SK-N-SH treated with all-trans-retinoic acid at 6 μM for 48 hours (cell line): ENCODE measurements at regions not wholly inside any gene's neighbourhood (a gene's known extent, or its start where the extent isn't known, plus 50 kb on each side); places are given as distances from the start of the nearest gene placed in this dataset.

Source experiments
- ATAC-seq: fragments of 200-7000 bp; cut with Tn5 transposase; 3 replicates; pipeline ENCODE4 v1.9.1; 2020; ENCODE audit warnings: mild to moderate bottlenecking, moderate library complexity
- ARNTL ChIP-seq: fragments of 450-650 bp; formaldehyde crosslinking; IDR thresholded peaks from 2 replicates; pipeline ENCODE4 v1.5.0; 2020; ENCODE audit warnings: low read depth, mild to moderate bottlenecking, moderate library complexity, borderline replicate concordance
- BACH2 ChIP-seq: fragments of 250-450 bp; sonication (Bioruptor Pico); IDR thresholded peaks from 2 replicates; pipeline ENCODE4 v1.9.0; 2021; ENCODE audit warnings: mild to moderate bottlenecking, borderline replicate concordance
- CREB5 ChIP-seq: fragments of 250-450 bp; sonication (Bioruptor Pico); IDR thresholded peaks from 2 replicates; pipeline ENCODE4 v1.5.1; 2020; ENCODE audit warnings: low read depth, mild to moderate bottlenecking, moderate library complexity
- CSDC2 ChIP-seq: fragments of 250-450 bp; sonication (Bioruptor Pico); IDR thresholded peaks from 2 replicates; pipeline ENCODE4 v1.5.0; 2020; ENCODE audit warnings: mild to moderate bottlenecking, moderate library complexity
- CSRNP3 ChIP-seq: fragments of 250-450 bp; sonication (Bioruptor Pico); IDR thresholded peaks from 2 replicates; pipeline ENCODE4 v1.5.1; 2021; ENCODE audit warnings: mild to moderate bottlenecking, moderate library complexity
- ESRRG ChIP-seq: fragments of 250-450 bp; sonication (Bioruptor Pico); IDR thresholded peaks from 2 replicates; pipeline ENCODE4 v1.6.1; 2021; ENCODE audit warnings: mild to moderate bottlenecking
- GLIS3 ChIP-seq: fragments of 250-450 bp; sonication (Bioruptor Pico); IDR thresholded peaks from 2 replicates; pipeline ENCODE4 v1.5.0; 2020; ENCODE audit warnings: mild to moderate bottlenecking, moderate library complexity
- ISL1 ChIP-seq: fragments of 250-450 bp; sonication (Bioruptor Pico); IDR thresholded peaks from 2 replicates; pipeline ENCODE4 v2.1.2; 2022; ENCODE audit warnings: mild to moderate bottlenecking, moderate library complexity
- OSR1 ChIP-seq: fragments of 250-450 bp; sonication (Bioruptor Pico); IDR thresholded peaks from 2 replicates; pipeline ENCODE4 v1.8.0; 2022; ENCODE audit warnings: moderate library complexity, mild to moderate bottlenecking, inconsistent platforms
- PATZ1 ChIP-seq: fragments of 250-450 bp; sonication (Bioruptor Pico); IDR thresholded peaks from 2 replicates; pipeline ENCODE4 v1.8.0; 2020; ENCODE audit warnings: mild to moderate bottlenecking, moderate library complexity, borderline replicate concordance
- POU6F1 ChIP-seq: fragments of 250-450 bp; sonication (Bioruptor Pico); IDR thresholded peaks from 2 replicates; pipeline ENCODE4 v1.8.0; 2021; ENCODE audit warnings: low read depth, mild to moderate bottlenecking, moderate library complexity, borderline replicate concordance
- PPARA ChIP-seq: fragments of 250-450 bp; sonication (Bioruptor Pico); IDR thresholded peaks from 2 replicates; pipeline ENCODE4 v1.5.0; 2020; ENCODE audit warnings: mild to moderate bottlenecking, borderline replicate concordance
- TCF4 ChIP-seq: fragments of 250-450 bp; sonication (Bioruptor Pico); IDR thresholded peaks from 2 replicates; pipeline ENCODE4 v1.8.0; 2021; ENCODE audit warnings: mild to moderate bottlenecking, moderate library complexity, borderline replicate concordance
- TOX ChIP-seq: fragments of 250-450 bp; sonication (Bioruptor Pico); IDR thresholded peaks from 2 replicates; pipeline ENCODE4 v1.8.0; 2021; ENCODE audit warnings: mild to moderate bottlenecking, moderate library complexity, borderline replicate concordance
- TSHZ2 ChIP-seq: fragments of 250-450 bp; sonication (Bioruptor Pico); IDR thresholded peaks from 2 replicates; pipeline ENCODE4 v1.5.0; 2020; ENCODE audit warnings: mild to moderate bottlenecking, moderate library complexity
- ZC3H10 ChIP-seq: fragments of 250-450 bp; sonication (Bioruptor Pico); IDR thresholded peaks from 2 replicates; pipeline ENCODE4 v1.5.1; 2021; ENCODE audit warnings: mild to moderate bottlenecking, moderate library complexity
- ZFP3 ChIP-seq: fragments of 250-450 bp; sonication (Bioruptor Pico); IDR thresholded peaks from 2 replicates; pipeline ENCODE4 v1.5.0; 2020; ENCODE audit warnings: mild to moderate bottlenecking, moderate library complexity
- ZFP30 ChIP-seq: fragments of 450-650 bp; formaldehyde crosslinking; IDR thresholded peaks from 2 replicates; pipeline ENCODE4 v1.5.0; 2022; ENCODE audit warnings: mild to moderate bottlenecking, moderate library complexity
- ZNF565 ChIP-seq: fragments of 450-650 bp; formaldehyde crosslinking; conservative IDR thresholded peaks from 2 replicates; pipeline ENCODE4 v1.5.0; 2020; ENCODE audit warnings: low read depth, mild to moderate bottlenecking, moderate library complexity
- ZNF70 ChIP-seq: fragments of 450-650 bp; formaldehyde crosslinking; IDR thresholded peaks from 2 replicates; pipeline ENCODE4 v1.5.0; 2020; ENCODE audit warnings: mild to moderate bottlenecking, moderate library complexity
- ZNF8 ChIP-seq: fragments of 450-650 bp; formaldehyde crosslinking; IDR thresholded peaks from 2 replicates; pipeline ENCODE4 v1.5.0; 2020; ENCODE audit warnings: mild to moderate bottlenecking, moderate library complexity

GRCh38 chr1:212537610-212538009 is 71.0 kb upstream of the ATF3 start:
- ATAC-seq = no peak
- no peak for TF ChIP-seq ZC3H10 (CRISPR knock-in tag)
- TF ChIP-seq ARNTL (CRISPR knock-in tag) = no peak
- no peak for TF ChIP-seq OSR1 (CRISPR knock-in tag)
- no peak for TF ChIP-seq ZNF70 (CRISPR knock-in tag)
- no peak for TF ChIP-seq GLIS3
- TF ChIP-seq PPARA (CRISPR knock-in tag) = no peak
- TF ChIP-seq CREB5 (CRISPR knock-in tag) = no peak
- TF ChIP-seq, all 23 proteins: peak for 0

- TF ChIP-seq CSRNP3 (CRISPR knock-in tag) (no peak), ZNF8 (no peak), CREB5 (CRISPR knock-in tag) (no peak), PPARA (CRISPR knock-in tag) (no peak), PATZ1 (CRISPR knock-in tag) (no peak), BACH2 (no peak), ZNF70 (CRISPR knock-in tag) (no peak), ISL1 (no peak), TSHZ2 (CRISPR knock-in tag) (no peak), POU6F1 (CRISPR knock-in tag) (no peak), ARNTL (CRISPR knock-in tag) (no peak), ZC3H10 (CRISPR knock-in tag) (no peak), CSDC2 (CRISPR knock-in tag) (no peak), GLIS3 (no peak), ZNF565 (CRISPR knock-in tag) (no peak)
- no peak for ATAC-seq
Observed at GRCh38 chr1:212539737-212540430, 68.7 kb upstream of the ATF3 start.

- ATAC-seq = no peak
- no peak for TF ChIP-seq PPARA (CRISPR knock-in tag)
- no peak for TF ChIP-seq ZFP3
- TF ChIP-seq CREB5 (CRISPR knock-in tag) = no peak
- no peak for TF ChIP-seq TOX (CRISPR knock-in tag)
- no peak for TF ChIP-seq ZNF565 (CRISPR knock-in tag)
- no peak for TF ChIP-seq CSRNP3 (CRISPR knock-in tag)
- TF ChIP-seq ESRRG = no peak
- no peak for TF ChIP-seq ZNF8
- no peak for TF ChIP-seq GLIS3
- no peak for TF ChIP-seq TCF4 (CRISPR knock-in tag)
- no peak for TF ChIP-seq ZFP30 (CRISPR knock-in tag)
- TF ChIP-seq POU6F1 (CRISPR knock-in tag) = no peak
- TF ChIP-seq ZC3H10 (CRISPR knock-in tag) = no peak
Observed at GRCh38 chr1:212542761-212543187, 65.8 kb upstream of the ATF3 start.
